NCI-H1436 (cell line): ENCODE measurements at regions not wholly inside any gene's neighbourhood (a gene's known extent, or its start where the extent isn't known, plus 50 kb on each side); places are given as distances from the start of the nearest gene placed in this dataset.
"Not testable (repeated sequence)": the region's sequence is repeated elsewhere in the genome, so short reads cannot be mapped to it uniquely, and the experiment has no call there.

Experiments
- DNase-seq: peaks from one replicate; lab custom pipeline; 2025; lab: John Stamatoyannopoulos, UW

GRCh38 chr17:74118504-74118903 is 85.0 kb upstream of the RPL38 start:
- DNase-seq, result no peak

GRCh38 chr17:74119049-74119580 is 84.4 kb upstream of the RPL38 start:
- no peak for DNase-seq

GRCh38 chr17:74119965-74120364 is 83.5 kb upstream of the RPL38 start:
- DNase-seq, result no peak

- DNase-seq, result no peak
Observed at GRCh38 chr17:74123350-74123749, 80.1 kb upstream of the RPL38 start.

- no peak for DNase-seq
Observed at GRCh38 chr17:74123866-74124444, 79.5 kb upstream of the RPL38 start.

- no peak for DNase-seq
Observed at GRCh38 chr17:74125156-74125555, 78.3 kb upstream of the RPL38 start.

- no peak for DNase-seq
Observed at GRCh38 chr17:74126179-74126900, 77.1 kb upstream of the RPL38 start.

- DNase-seq, result no peak
Observed at GRCh38 chr17:74126959-74127358, 76.5 kb upstream of the RPL38 start.

GRCh38 chr17:74128456-74129211 is 74.8 kb upstream of the RPL38 start:
- DNase-seq, result no peak

- DNase-seq, result not testable (repeated sequence)
Observed at GRCh38 chr17:74129800-74130199, 73.7 kb upstream of the RPL38 start.

- DNase-seq, result no peak
Observed at GRCh38 chr17:74130276-74130675, 73.2 kb upstream of the RPL38 start.

GRCh38 chr17:74130841-74131240 is 72.6 kb upstream of the RPL38 start:
- DNase-seq, result no peak

GRCh38 chr17:74132354-74132753 is 71.1 kb upstream of the RPL38 start:
- no peak for DNase-seq

GRCh38 chr17:74133740-74134139 is 69.7 kb upstream of the RPL38 start:
- DNase-seq, result no peak

- DNase-seq, result not testable (repeated sequence)
Observed at GRCh38 chr17:74134234-74134633, 69.2 kb upstream of the RPL38 start.

GRCh38 chr17:74134991-74135390 is 68.5 kb upstream of the RPL38 start:
- no peak for DNase-seq

- no peak for DNase-seq
Observed at GRCh38 chr17:74135391-74136167, 67.9 kb upstream of the RPL38 start.

GRCh38 chr17:74137416-74137815 is 66.1 kb upstream of the RPL38 start:
- no peak for DNase-seq

GRCh38 chr17:74139120-74139519 is 64.4 kb upstream of the RPL38 start:
- DNase-seq, result no peak

GRCh38 chr17:74140282-74140681 is 63.2 kb upstream of the RPL38 start:
- DNase-seq, result no peak

- DNase-seq, result no peak
Observed at GRCh38 chr17:74141612-74142011, 61.9 kb upstream of the RPL38 start.

GRCh38 chr17:74143318-74143717 is 60.2 kb upstream of the RPL38 start:
- not testable (repeated sequence) for DNase-seq
